ENCODE measurements at regions not wholly inside any gene's neighbourhood (a gene's known extent, or its start where the extent isn't known, plus 50 kb on each side); places are given as distances from the start of the nearest gene placed in this dataset.

GRCh38 chr2:150895968-150896367 lies 365.7 kb downstream of the RBM43 start:
- DNase-seq (ENCODE audit: low spot score in 2 of 2), result no peak
- WGBS, 2 donors, result 92 to 98% methylated on average over 1 of the region's 1 CpG
- no peak overlapping the region for H3K4me3 ChIP-seq (ENCODE audit: low read depth, poor library complexity, severe bottlenecking)
- intact Hi-C loops (cut with DNase I; ENCODE audit: low total_unique reads), result no loop called here
- TF ChIP-seq CTCF (IDR thresholded peaks at IDR 0.05) (no peak), POLR2A (IDR thresholded peaks at IDR 0.05) (no peak)

- intact Hi-C loops (cut with DNase I; ENCODE audit: low total_unique reads), result no loop called here
- WGBS, 2 donors, result 91 to 96% methylated on average over 2 of the region's 2 CpGs
- no peak for DNase-seq (ENCODE audit: low spot score in 2 of 2)
- TF ChIP-seq POLR2A (IDR thresholded peaks at IDR 0.05) (no peak), CTCF (IDR thresholded peaks at IDR 0.05) (no peak)
- no peak overlapping the region for H3K4me3 ChIP-seq (ENCODE audit: low read depth, poor library complexity, severe bottlenecking)
Measured at GRCh38 chr2:150889141-150889540, 372.5 kb downstream of the RBM43 start.

GRCh38 chr2:150888337-150888736 lies 373.3 kb downstream of the RBM43 start:
- TF ChIP-seq CTCF (IDR thresholded peaks at IDR 0.05) (no peak), POLR2A (IDR thresholded peaks at IDR 0.05) (no peak)
- intact Hi-C loops (cut with DNase I; ENCODE audit: low total_unique reads), result no loop called here
- no peak for DNase-seq (ENCODE audit: low spot score in 2 of 2)
- no peak overlapping the region for H3K4me3 ChIP-seq (ENCODE audit: low read depth, poor library complexity, severe bottlenecking)

GRCh38 chr2:150887926-150888325 lies 373.7 kb downstream of the RBM43 start:
- intact Hi-C loops (cut with DNase I; ENCODE audit: low total_unique reads), result no loop called here
- 25 to 36% methylated on average over 3 of the region's 3 CpGs for WGBS, 2 donors
- TF ChIP-seq POLR2A (IDR thresholded peaks at IDR 0.05), result no peak
- TF ChIP-seq CTCF (IDR thresholded peaks at IDR 0.05), result no peak

GRCh38 chr2:150885774-150886386 lies 375.8 kb downstream of the RBM43 start:
- TF ChIP-seq POLR2A (IDR thresholded peaks at IDR 0.05), result no peak
- no peak for TF ChIP-seq CTCF (IDR thresholded peaks at IDR 0.05)
- DNase-seq (ENCODE audit: low spot score in 2 of 2), result no peak
- intact Hi-C loops (cut with DNase I; ENCODE audit: low total_unique reads), result no loop called here
- 60 to 79% methylated on average over 3 of the region's 3 CpGs for WGBS, 2 donors
- no peak overlapping the region for H3K4me3 ChIP-seq (ENCODE audit: low read depth, poor library complexity, severe bottlenecking)

More at GRCh38 chr2:150887926-150888325, 373.7 kb downstream of the RBM43 start:
- H3K4me3 ChIP-seq (ENCODE audit: low read depth, poor library complexity, severe bottlenecking), result no peak overlapping the region
- no peak for DNase-seq (ENCODE audit: low spot score in 2 of 2)

GRCh38 chr2:150885236-150885635 lies 376.4 kb downstream of the RBM43 start:
- no peak for DNase-seq (ENCODE audit: low spot score in 2 of 2)
- no peak for TF ChIP-seq POLR2A (IDR thresholded peaks at IDR 0.05)
- no peak for TF ChIP-seq CTCF (IDR thresholded peaks at IDR 0.05)
- H3K4me3 ChIP-seq (ENCODE audit: low read depth, poor library complexity, severe bottlenecking), result no peak overlapping the region
- 90 to 100% methylated on average over 1 of the region's 1 CpG for WGBS, 2 donors
- intact Hi-C loops (cut with DNase I; ENCODE audit: low total_unique reads), result no loop called here
